T-helper 2 cell (primary cell): ENCODE measurements at regions not wholly inside any gene's neighbourhood (a gene's known extent, or its start where the extent isn't known, plus 50 kb on each side); places are given as distances from the start of the nearest gene placed in this dataset.
"Not testable (repeated sequence)": the region's sequence is repeated elsewhere in the genome, so short reads cannot be mapped to it uniquely, and the experiment has no call there.

Experiments
- DNase-seq, 5 experiments: peaks; one replicate each; pipeline versions ENCODE4 v3.0.0 to v3.0.0-alpha.2; 2012 to 2022

GRCh38 chr2:76252704-76253103 lies 542.0 kb upstream of the GCFC2 start:
- no peak for DNase-seq

DNA sequence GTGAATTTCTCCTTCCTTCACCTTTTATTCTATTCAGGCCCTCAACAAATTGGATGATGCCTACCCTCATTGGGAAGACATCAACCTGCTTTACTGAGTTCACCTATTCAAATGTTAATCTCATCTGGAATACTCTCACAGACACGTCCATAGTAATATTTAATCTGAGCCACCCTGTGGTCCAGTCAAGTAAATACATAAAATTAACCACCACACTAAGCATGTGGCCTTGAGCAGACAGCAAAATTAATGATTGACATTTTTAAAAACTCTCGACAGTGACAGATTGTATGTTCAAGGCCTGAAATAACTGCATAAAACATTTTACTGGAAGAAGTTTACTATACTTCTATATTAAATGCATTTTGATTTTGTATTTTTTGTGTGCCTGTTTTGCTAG lies 540.6 kb upstream of the GCFC2 start:
- DNase-seq = no peak

DNA sequence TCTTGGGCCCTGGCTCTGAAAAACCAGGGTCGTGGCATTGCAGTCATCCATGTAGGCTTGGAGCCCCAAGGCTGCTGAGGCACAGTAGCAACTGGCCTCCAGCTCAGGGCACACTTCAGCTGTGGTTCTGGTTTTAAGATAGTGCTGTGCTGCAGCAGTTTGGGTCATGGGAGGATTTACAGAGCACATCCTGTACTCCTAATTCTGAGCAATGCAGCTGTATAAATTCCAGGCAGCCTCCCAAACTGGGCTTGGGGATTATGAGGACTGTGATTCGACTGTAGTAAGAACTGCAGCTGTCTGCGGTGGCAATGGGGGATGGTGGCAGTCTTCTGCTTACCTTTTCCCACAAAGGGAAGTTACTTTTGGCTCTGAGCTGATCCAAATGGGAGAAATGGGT lies 536.3 kb upstream of the GCFC2 start:
- no peak for DNase-seq

- DNase-seq = no peak
Measured at GRCh38 chr2:76211991-76212985, 501.6 kb upstream of the GCFC2 start.

- no peak for DNase-seq
Measured at GRCh38 chr2:76210551-76210950, 499.8 kb upstream of the GCFC2 start.

DNA sequence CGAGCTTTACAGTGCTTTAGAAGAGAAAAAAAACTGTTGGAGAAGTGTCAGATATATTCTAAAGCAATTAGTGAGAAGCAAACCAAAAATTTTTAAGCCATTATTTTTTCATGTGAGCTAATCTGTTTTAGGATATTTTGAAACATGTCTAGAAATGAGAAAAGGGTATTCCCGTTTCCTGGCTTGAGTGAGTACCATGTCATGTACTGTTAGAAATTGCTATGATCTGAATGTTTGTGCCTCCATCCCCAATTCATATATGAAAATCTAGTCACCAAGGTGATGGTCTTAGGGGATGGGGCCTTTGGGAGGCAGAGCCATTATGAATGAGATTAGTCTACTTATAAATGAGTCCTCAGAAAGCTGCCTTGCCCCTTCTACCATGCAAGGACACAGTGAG lies 493.3 kb upstream of the GCFC2 start:
- DNase-seq = no peak

- no peak for DNase-seq
Measured at GRCh38 chr2:76202866-76203265, 492.2 kb upstream of the GCFC2 start.

GRCh38 chr2:76197842-76198448 lies 487.2 kb upstream of the GCFC2 start:
- peak in 1 of 5 experiments; percentile 38 for DNase-seq

- DNase-seq = no peak
Measured at GRCh38 chr2:76197428-76197827, 486.7 kb upstream of the GCFC2 start.

- no peak for DNase-seq
Measured at GRCh38 chr2:76194031-76194775, 483.5 kb upstream of the GCFC2 start.

- DNase-seq = no peak
Measured at GRCh38 chr2:76193089-76193488, 482.4 kb upstream of the GCFC2 start.

DNA sequence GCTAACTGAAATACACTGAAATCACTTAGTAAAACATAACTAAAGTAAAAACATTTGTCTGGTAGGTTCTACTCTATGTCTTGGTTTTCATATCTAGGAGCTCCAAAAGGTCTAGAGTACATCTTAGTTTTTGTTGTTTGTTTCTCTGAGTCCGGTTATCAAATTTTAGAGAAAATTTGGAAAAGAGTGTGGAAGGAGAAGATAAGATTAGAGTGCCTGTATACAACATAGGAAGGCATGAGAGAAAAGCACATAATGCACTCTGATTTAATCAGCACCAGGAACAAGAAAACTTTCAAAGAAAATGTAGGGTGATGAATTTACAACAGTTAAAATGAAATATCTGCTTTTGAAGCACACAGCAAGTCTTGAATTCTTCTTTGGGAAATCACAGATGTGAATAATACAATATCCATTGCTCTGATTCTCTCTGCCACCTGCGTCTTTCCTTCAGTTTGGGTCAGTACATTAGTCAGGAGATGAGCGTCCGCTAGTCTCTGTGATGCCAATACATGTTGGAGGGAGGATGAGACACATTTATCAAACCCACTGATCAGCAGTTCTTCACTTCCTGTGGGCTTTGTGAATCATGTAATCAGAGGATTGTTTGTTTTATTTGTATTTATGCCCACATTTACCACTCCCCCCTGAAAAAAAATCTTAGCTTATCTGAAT lies 477.8 kb upstream of the GCFC2 start:
- no peak for DNase-seq

- DNase-seq = no peak
Measured at GRCh38 chr2:76187415-76187814, 476.7 kb upstream of the GCFC2 start.

- DNase-seq = no peak
Measured at GRCh38 chr2:76180676-76181075, 470.0 kb upstream of the GCFC2 start.

DNA sequence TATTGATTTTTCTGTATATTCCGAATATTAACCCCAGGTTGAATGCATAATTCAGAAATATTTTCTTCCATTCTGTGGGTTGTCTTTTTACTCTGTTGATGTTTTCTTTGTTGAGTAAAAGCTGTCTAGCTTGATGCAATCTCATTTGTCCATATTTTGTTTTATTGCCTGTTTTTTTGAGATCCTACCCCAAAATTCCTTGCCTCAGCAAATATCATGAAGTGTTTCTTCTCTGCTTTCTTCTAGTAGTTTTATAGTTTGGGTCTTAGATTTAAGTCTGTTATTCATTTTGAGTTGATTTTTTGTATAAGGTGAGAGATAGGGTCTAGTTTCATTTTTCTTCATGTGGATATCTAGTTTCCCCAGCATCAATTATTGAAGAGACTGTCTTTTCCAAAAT lies 467.9 kb upstream of the GCFC2 start:
- DNase-seq = no peak

DNA sequence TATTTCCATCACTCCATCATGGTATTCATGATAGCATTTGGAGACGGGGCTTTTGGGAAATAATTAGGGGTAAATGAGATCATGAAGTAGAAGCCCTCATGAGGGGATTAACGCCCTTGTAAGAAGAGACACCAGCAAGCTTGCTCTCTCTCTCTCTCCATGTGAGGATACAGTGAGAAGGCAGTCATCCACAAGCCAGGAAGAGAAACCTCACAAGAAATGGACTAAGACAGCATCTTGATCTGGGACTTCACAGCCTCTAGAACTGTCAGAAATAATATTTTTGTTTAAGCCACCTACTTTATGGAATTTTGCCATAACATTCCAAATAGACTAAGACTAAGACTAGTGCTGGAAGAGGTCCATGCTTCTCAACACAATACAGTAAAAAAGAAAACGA lies 464.6 kb upstream of the GCFC2 start:
- DNase-seq = no peak

- no peak for DNase-seq
Measured at GRCh38 chr2:76174505-76174904, 463.8 kb upstream of the GCFC2 start.

DNA sequence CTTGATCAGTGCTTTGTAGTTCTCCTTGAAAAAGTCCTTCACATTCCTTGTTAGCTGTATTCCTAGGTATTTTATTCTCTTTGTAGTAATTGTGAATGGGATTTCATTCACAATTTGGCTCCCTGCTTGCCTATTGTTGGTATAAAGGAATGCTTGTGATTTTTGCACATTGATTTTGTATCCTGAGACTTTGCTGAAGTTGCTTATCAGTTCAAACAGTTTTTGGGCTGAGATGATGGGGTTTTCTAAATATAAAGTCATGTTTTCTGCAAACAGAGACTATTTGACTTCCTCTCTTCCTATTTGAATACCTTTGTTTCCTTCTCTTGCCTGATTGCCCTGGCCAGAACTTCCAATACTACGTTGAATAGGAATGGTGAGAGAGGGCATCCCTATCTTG lies 462.5 kb upstream of the GCFC2 start:
- DNase-seq = not testable (repeated sequence)

DNA sequence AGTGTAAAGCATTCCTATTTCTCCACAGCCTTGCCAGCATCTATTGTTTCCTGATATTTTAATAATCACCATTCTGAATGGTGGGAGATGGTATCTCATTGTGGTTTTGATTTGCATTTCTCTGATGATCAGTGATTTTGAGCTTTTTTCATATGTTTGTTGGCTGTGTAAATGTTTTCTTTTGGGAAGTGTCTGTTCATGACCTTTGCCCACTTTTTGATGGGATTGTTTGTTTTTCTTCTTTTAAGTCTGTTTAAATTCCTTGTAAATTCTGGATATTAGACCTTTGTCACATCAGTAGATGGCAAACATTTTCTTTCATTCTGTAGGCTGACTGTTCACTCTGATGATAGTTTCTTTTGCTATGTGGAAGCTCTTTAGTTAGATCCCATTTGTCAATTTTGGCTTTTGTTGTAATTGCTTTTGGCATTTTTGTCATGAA lies 461.5 kb upstream of the GCFC2 start:
- DNase-seq = not testable (repeated sequence)

GRCh38 chr2:76170856-76171255 lies 460.1 kb upstream of the GCFC2 start:
- DNase-seq = no peak

DNA sequence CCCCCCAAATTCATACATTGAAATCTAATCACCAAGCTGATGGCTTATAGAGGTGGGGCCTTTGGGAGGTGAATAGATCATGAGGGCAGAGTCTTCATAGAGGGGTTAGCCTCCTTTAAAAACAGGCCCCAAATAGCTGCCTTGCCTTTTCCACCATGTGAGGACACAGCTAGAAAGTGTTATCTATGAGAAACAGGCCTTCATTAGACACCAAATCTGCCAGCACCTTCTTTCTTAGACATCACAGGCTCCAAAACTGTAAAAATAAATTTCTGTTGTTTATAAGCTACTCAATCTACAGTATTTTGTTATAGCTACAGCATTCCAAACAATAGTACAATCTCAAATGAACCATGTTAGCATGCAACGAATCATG lies 459.3 kb upstream of the GCFC2 start:
- no peak for DNase-seq

- no peak for DNase-seq
Measured at GRCh38 chr2:76169276-76170008, 458.7 kb upstream of the GCFC2 start.
